HG03457 (cell line): ENCODE measurements at regions not wholly inside any gene's neighbourhood (a gene's known extent, or its start where the extent isn't known, plus 50 kb on each side); places are given as distances from the start of the nearest gene placed in this dataset.

ENCODE experiments used
- ATAC-seq: cut with Tn5 transposase; IDR thresholded peaks from one replicate; pipeline ENCODE4 v1.9.1; 2021; ENCODE audit warnings: moderate number of reproducible peaks; ENCODE audit not compliant: unreplicated experiment

GRCh38 chr12:115859231-115859630 lies 418.3 kb downstream of the MED13L start:
- ATAC-seq: no peak

- ATAC-seq: no peak
These were observed 419.6 kb downstream of the MED13L start for GRCh38 chr12:115857923-115858322.

- ATAC-seq: no peak
These were observed 420.2 kb downstream of the MED13L start for GRCh38 chr12:115857160-115857920.

- ATAC-seq: no peak
These were observed 425.4 kb downstream of the MED13L start for GRCh38 chr12:115852054-115852453.

- no peak for ATAC-seq
These were observed 426.5 kb downstream of the MED13L start for GRCh38 chr12:115850957-115851356.

GRCh38 chr12:115849262-115849943 lies 428.1 kb downstream of the MED13L start:
- ATAC-seq: no peak

GRCh38 chr12:115847398-115847797 lies 430.1 kb downstream of the MED13L start:
- ATAC-seq: no peak

GRCh38 chr12:115846516-115846915 lies 431.0 kb downstream of the MED13L start:
- ATAC-seq: no peak

- ATAC-seq: no peak
These were observed 437.3 kb downstream of the MED13L start for GRCh38 chr12:115840159-115840558.

GRCh38 chr12:115838952-115839351 lies 438.5 kb downstream of the MED13L start:
- ATAC-seq: no peak

GRCh38 chr12:115837220-115837619 lies 440.3 kb downstream of the MED13L start:
- no peak for ATAC-seq

GRCh38 chr12:115835445-115835844 lies 442.0 kb downstream of the MED13L start:
- ATAC-seq: no peak

GRCh38 chr12:115833704-115834103 lies 443.8 kb downstream of the MED13L start:
- ATAC-seq: no peak

- ATAC-seq: no peak
These were observed 446.9 kb downstream of the MED13L start for GRCh38 chr12:115830633-115831032.

- ATAC-seq: no peak
These were observed 447.4 kb downstream of the MED13L start for GRCh38 chr12:115830070-115830469.

- ATAC-seq: no peak
These were observed 449.3 kb downstream of the MED13L start for GRCh38 chr12:115828168-115828567.

GRCh38 chr12:115824936-115825602 lies 452.4 kb downstream of the MED13L start:
- no peak for ATAC-seq

- no peak for ATAC-seq
These were observed 453.9 kb downstream of the MED13L start for GRCh38 chr12:115823635-115824034.

- ATAC-seq: no peak
These were observed 456.8 kb downstream of the MED13L start for GRCh38 chr12:115820656-115821055.

- no peak for ATAC-seq
These were observed 458.5 kb downstream of the MED13L start for GRCh38 chr12:115818973-115819372.

- no peak for ATAC-seq
These were observed 460.1 kb downstream of the MED13L start for GRCh38 chr12:115817389-115817788.

GRCh38 chr12:115815924-115816323 lies 461.6 kb downstream of the MED13L start:
- ATAC-seq: no peak
